Glomerular visceral epithelial cell (primary cell): ENCODE measurements at regions not wholly inside any gene's neighbourhood (a gene's known extent, or its start where the extent isn't known, plus 50 kb on each side); places are given as distances from the start of the nearest gene placed in this dataset.
"Not testable (repeated sequence)": the region's sequence is repeated elsewhere in the genome, so short reads cannot be mapped to it uniquely, and the experiment has no call there.

ENCODE experiments used
- DNase-seq: peaks from one replicate; pipeline ENCODE4 v3.0.0-alpha.2; 2016; ENCODE audit errors: extremely low spot score

DNA sequence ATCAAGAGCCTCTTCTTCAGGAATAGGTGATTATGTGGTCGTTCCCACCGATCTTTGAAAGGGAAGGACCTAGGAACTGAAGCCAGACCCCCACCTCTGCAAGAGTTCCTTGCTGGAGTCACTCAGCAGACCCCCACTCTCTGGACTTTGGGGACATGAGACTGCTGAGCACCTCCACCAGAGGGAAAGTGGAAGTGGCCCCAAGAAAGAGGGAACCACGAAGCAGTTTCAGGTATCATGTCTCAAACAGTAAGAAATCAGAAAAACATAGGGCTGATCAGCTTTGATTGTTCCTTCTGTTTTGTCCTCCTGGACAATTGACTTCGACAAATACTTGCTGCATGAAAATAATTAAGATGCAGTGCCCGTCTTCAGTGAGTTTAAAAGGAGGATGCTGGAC lies 84.2 kb upstream of the ADORA2B start:
- not testable (repeated sequence) for DNase-seq

DNA sequence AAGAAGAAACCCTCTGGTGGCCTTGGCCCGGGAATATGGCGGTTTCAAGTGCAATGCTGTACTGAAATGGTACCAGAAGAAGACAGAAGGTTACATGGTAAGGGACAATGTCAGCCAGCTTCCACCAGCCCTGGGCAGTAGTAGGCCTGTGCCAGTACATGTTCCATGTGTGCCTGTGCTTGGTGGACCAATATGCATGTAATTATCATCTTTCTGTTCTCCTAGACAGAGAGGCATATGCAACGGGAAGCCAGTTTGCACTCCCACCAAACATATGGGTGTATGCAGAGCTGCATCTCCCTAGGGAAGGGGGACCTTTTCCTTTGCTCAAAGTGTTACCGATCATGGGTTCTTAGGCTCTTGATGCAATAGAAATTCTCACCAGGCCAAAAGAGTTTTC lies 80.9 kb upstream of the ADORA2B start:
- DNase-seq: not testable (repeated sequence)

DNA sequence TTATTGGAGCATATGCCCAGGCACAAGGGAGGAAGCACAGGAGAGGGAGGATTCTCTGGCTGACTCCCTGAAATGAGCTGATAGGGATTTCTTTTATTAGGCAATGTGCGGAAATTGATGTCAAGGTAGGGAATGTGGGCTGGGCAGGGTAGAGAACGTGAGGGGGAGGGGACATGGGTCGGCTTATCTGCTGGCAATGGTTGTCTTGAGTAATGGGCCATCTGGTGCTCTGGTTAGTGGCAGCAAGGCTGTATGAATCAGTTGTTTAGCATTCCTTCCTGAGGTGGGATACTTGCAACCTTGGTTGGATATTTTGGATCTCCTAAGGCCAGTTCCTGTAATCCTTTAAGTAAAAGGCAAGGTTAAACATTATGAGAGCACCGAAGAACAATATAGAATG lies 80.5 kb upstream of the ADORA2B start:
- peak; percentile 24 for DNase-seq

DNA sequence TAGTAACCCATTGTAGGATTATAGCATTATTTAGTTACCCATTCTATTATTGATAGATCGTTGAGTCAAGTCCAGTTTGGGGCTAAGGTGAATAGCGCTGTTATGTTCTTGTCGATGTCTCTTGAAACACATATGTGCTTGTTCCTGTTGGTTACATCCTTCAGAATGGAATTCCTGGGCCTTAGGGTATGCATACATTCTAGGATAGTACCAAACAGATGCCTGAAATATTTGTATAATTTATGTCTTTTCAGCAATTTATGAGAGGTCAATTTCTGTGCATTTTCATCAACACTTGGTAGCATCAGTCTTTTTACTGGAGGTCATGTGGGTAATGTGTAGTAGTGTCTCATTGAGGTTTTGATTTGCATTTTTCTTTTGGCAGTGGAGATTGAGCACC lies 78.9 kb upstream of the ADORA2B start:
- not testable (repeated sequence) for DNase-seq

DNA sequence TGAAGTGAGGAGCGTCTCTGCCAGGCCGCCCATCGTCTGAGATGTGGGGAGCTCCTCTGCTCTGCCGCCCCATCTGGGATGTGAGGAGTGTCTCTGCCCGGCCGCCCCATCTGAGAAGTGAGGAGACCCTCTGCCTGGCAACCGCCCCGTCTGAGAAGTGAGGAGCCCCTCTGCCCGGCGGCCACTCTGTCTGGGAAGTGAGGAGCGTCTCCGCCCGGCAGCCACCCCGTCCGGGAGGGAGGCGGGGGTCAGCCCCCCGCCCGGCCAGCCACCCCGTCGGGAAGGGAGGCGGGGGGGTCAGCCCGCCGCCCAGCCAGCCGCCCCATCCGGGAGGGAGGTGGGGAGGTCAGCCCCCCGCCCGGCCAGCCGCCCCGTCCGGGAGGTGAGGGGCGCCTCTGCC lies 77.6 kb upstream of the ADORA2B start:
- DNase-seq: not testable (repeated sequence)

DNA sequence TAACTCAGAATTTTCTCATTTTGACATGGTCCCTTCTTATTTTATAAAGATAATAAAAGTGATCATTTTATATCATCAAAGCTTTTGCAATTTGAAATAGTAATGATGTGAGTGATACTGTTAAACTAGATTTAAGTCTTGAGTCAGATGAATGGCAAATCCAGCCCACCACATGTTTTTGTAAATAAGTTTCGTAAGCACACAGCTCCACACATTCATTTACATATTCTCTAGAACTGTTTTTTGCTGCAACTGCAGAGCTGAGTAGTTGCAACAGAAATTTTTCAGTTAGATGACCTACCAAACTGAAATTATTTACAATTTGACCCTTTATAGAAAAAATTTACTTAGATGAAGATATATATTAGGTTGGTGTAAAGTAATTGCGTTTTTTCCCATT lies 75.1 kb upstream of the ADORA2B start:
- not testable (repeated sequence) for DNase-seq

DNA sequence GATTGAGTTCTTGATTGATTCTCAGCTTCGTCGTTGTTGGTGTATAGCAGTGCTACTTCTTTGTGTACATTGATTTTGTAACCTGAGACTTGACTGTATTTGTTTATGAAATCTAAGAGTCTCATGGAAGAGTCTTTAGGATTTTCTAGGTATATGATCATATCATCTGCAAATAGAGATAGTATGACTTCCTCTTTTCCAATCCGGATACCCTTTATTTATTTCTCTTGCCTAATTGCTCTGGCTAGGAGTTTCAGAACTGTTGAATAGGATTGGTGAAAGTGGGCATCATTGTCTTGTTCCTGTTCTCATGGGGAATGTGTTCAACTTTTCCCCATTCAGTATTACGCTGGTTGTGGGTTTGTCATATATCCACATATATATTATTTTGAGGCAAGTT lies 72.3 kb upstream of the ADORA2B start:
- not testable (repeated sequence) for DNase-seq

DNA sequence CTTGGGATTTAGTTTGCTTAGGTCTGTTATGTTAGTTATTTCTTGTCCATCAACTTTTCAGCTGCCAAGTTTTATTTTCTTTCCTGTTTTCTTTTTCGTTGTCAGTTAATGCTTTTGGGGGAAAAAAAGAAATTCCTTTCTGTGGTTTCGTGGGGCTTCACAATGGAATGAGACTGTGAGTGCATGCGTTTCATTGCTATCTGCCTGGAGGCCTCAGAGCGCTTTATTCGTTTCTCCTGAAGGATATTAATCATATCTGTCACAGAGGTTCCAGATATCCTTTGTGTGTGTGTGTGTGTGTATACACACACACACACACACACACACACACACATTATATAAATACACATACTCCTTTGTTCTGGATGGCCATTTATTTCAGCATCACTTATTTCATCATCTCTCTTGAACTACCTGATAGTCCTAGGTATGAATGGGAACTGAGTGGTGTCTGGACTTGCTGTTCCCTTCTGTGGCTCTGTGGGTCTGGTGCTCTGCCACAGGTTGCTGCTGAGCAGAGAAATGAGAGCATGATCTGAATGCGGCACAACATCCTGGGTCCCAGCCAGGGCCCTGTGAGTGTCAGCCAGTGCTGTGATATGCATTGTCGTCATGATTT lies 66.9 kb upstream of the ADORA2B start:
- DNase-seq: not testable (repeated sequence)

DNA sequence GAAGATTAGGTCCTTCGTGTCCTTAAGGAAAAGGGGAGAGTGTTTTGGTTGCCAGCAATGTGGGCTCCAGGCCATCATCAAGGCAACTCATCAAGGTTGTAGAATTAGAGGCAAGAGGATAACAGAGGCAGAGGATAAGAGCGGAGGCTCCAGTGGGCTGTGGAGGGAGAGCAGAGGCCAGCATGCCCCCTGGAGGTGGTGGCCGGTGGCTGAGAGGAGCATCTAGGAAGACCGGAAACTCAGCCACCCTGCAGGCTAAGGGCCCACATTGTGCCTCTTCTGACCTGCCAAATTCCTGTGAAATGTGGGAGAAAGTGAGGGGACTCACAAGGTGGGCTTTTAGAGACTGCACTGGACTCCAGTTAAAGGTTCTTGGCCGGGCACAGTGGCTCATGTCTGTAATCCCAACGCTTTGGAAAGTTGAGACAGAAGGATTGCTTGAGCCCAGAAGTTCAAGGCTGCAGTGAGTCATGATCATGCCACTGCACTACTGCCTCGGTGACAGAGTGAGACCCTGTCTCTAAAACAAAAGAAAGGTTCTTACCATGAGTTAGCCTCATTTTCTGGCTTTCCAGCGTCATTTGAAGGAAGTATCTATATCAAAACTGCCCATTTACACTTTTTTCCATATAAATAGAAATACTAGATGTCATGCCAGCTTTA lies 62.7 kb upstream of the ADORA2B start:
- DNase-seq: no peak

DNA sequence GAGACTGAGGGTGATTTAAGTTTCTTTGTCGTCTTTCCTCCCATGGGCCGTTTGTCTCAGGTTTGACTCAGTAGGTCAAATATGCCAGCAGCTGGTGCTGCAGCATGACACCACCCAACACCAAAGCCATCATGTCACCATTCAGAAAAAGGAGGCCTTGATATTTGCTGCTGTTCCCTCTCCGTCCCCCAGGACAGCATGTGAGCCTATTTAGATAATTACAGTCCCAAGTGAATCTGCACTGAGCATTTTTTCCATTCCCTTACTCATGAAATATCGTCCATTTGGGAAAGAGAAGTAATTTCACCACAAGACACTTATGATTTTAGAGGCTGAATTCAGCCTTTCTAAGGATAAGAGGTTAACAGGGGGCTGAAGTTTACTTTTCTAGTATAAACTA lies 62.2 kb upstream of the ADORA2B start:
- no peak for DNase-seq

DNA sequence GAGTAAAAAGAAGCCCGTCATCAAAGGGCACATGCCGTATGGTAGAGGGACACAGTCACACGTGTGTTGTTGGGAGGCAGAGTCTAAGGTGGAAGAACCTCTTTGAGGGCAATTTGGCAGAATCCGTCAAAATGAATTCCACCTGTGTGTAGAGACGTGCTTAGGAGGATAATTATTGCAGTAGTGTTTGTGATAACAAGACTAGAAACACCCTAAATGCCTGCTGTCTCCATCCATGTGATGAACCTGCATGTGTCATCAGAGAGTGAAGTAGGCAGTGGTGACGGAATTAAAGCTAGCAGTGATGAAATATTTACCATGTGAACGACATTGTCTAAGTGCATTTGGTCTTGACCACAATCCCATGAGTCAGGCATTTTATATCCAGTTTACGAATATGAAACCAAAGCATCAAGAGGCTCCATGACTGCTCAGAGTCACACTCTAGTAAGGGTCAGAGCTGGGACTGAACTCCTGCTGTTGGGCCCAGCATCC lies 61.3 kb upstream of the ADORA2B start:
- peak; percentile 50 for DNase-seq

DNA sequence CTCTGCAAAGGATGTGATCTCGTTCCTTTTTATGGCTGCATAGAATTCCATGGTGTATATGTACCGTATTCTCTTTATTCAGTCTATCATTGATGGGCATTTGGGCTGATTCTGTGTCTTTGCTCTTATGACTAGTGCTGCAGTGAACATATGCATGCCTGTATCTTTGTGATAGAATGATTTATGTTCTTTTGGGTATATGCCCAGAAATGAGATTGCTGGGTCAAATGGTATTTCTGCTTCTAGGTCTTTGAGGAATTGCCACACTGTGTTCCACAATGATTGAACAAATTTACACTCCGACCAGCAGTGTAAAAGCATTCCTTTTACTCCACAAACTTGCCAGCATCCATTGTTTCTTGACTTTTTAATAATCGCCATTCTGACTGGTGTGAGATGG lies 60.2 kb upstream of the ADORA2B start:
- no peak for DNase-seq

DNA sequence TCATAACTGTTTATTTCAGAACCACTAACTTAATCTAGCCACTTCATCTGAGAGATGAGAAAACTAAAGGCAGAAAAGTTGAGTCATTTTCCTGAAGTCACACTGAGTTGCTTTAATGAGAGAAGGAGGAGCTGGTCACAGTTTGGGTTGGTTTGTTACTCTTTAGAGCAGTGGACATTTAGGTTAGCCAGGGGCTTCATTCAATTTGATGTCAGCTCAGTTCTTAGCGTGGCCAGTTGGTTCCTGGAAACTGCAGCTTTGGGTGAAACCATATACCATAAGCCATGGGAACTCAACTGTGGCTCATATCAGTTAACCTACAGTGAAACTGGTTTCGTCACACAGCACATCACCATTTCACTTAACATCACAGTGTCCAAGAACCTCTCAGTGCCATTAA lies 59.2 kb upstream of the ADORA2B start:
- no peak for DNase-seq

DNA sequence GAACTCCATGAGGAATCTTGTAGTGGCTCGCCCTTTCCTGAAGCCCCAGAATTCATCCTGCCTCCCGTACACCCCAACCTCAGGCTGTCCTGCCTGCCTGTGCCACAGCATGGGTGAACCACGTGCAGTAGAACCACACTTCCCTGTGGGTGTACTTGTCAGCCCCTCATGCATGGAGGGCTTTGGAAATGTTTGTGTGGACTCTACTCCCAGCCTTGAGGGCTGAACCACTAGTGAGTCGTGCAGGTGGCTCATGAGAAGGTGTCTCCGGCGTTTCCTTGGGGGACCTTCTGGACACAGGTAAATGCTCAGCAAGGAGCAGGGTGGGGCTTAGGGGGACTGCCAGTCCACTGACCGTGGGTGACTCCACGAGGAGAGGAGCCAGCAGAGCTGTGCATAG lies 58.7 kb upstream of the ADORA2B start:
- no peak for DNase-seq

DNA sequence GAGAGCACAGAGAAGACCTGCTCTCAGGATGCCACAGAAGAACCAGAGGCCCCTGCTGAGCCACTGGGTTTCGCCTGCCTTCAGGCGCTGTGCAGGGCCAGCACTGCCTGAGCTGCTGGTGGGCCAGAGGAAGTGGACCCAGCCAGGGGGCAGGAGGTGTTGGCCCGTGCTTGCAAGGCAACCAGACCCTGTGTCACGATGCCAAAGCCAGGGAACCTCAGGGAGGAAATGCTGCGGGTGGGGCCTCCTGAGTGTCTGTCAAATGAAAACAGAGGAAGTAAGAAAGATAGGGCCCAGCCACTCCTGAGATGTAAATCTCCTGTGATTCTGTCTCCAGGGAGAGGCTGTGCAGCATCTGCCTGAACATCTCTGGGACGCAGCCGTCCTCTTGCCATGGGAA lies 58.1 kb upstream of the ADORA2B start:
- DNase-seq: no peak

DNA sequence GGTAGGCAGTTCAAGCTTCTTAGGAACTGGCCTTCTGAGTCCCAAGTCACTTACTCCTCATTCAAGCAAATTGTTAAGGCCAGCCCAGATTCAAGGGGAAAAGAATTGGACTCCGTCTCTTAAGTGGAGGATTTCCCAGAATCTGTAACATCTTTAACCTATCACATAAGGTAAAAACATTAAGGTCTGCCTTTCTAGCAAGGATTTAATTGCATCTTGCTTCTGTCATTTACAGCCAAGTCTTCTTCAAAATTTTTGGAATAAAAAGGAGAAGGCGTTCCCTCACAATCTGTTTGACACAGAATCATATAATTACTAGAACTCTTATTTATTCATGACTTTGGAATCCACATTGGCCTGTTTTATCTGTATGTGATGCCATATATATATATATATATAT lies 56.5 kb upstream of the ADORA2B start:
- DNase-seq: no peak

DNA sequence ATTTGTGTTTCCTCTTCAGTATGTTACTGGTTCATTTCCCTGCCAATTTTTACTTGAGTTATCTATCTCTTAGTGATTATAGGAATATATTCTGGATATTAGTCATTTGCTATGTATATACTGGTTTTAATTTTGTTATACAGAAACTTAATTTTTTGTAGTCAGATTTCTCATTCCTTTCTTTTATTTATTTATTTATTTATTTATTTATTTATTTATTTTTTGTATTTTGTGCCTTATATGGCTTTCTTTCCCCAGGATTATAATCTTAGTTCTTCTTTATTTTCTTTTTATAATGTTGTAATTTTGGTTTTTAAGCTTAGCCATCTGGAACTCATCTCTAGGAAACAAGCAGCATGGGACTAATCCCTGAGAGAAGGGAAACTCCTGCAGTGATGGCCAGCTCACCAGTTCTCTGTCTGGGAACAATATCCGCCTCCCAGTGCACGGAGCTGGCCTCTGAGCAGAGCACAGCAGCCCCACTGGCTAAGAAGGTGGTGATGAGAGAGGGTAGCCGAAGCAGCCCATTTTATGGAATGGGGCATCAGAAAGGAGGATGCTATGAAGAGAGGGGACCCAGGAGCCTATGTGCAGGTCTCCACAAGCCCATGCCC lies 54.5 kb upstream of the ADORA2B start:
- no peak for DNase-seq

DNA sequence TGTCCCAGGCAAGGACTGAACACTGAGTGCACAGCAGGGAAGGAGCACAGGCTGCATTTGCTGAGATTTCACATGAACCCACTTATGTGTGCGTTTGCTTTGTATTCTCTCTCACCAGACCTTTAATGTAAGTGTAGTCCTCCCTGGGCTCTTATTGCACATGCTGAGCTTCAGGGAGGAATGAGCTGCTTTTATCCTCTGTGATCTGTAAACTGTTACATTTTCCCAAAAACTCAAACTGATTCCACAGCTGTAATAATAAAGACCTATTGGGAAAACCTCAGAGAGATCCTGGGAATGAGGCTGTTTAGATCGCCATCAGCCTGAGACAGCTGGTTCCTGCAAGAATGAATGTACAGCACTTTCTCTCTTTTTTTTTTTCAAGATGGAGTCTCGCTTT lies 53.6 kb upstream of the ADORA2B start:
- no peak for DNase-seq

DNA sequence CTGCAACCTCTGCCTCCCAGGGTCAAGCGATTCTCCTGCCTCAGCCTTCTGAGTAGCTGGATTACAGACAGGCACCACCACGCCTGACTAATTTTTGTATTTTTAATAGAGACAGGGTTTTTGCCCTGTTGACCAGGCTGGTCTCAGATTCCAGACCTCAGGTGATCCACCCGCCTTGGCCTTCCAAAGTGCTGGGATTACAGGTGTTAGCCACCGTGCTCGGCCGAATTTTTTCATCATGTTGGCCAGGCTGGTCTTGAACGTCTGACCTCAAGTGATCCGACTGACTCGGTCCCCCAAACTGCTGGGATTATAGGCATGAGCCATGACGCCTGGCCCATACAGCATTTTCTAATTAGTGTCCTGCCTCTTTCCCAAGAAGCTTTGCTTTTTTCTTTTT lies 52.7 kb upstream of the ADORA2B start:
- no peak for DNase-seq

DNA sequence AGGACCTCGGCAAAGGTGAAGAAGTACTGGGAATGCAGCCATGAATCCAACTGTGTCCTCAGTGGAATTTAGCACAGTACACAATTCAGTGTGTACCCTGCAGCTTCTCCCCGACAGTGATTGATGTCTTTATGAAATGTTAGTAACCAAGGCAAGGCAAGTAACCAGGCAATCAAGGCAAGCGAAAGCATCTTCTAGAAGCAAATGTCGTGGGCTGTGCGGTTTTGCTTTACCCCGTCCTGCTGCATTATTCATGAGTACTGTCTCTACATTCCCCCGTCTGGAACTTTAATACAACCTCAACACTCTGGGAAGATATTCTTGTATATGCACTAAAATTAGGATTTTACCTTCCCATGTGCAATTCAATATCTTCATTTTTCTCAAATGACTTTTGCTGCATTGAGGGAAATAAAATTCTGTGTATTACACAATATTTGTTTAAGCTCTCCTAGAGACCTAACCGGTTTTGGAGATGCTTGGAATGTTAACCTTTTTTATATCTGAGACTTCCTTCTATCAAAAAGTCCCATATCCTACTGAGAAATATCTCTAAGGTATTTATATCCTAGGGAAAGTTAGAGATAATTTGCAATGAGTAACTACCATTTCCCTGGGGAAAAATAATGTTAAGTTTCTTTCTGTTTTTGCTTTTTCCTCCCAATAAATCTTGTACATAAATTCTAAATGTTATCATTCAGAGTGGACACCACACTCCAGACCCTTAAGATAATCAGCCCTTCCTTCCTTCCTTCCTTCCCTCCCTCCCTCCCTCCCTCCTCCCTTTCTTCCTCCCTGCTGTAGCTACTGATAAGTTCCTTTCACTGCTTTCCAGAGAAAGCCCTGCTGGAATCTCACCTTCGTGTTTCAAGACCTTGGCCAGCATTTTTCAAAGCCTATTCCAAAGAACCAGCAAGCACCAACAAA lies 51.9 kb upstream of the ADORA2B start:
- no peak for DNase-seq

DNA sequence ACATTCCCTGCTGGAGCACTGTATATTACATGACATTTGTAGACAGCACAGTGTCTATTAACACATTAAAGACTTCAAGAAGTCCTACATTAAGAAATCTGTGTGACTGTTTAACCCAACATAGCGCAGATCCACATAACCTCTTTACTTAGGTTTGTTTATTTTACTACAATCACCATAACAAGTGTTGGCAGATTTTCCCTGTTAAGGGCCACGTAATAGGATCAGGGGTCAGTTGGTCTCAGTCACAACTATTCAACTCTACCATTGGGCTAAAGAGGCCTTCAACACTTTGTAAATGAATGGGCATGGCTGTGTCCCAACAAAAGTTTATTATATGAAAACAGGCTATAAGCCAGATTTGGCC lies 51.3 kb upstream of the ADORA2B start:
- DNase-seq: no peak

DNA sequence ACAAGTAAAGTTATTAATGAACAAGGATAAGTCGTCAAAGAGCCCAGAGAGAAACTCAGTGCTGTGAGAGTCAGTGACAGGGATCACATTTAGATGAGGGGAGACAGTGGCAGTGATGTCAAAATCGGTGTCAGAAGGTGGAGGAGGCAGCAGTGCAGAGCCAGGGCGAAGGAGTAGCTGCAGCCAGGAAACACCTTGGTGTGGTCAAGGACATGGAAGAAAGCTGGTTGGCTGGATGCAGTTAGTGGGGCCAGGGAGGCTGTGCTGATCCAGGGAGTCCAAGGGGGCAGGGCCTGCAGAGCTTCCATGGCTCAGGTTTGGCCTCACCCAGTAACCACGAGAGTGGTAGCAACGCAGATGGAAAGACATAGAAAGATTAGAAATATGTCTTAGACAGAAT lies 50.7 kb upstream of the ADORA2B start:
- DNase-seq: no peak
